Mesenchymal stem cell (in vitro differentiated cells and primary cell): ENCODE measurements at regions not wholly inside any gene's neighbourhood (a gene's known extent, or its start where the extent isn't known, plus 50 kb on each side); places are given as distances from the start of the nearest gene placed in this dataset.
A peak's percentile ranks its signal among the peaks of the same experiment; 100 is the strongest.
"Not testable (repeated sequence)": the region's sequence is repeated elsewhere in the genome, so short reads cannot be mapped to it uniquely, and the experiment has no call there.

Experiments used
- DNase-seq: peaks from one replicate; pipeline ENCODE4 v3.0.0-alpha.2; 2013
- H2AFZ ChIP-seq: one replicate; pipeline ENCODE4 v1.6.1; 2013; ENCODE audit warnings: low read depth, mild to moderate bottlenecking, control low read depth, inconsistent platforms, low read length, moderate library complexity
- H2AK5ac ChIP-seq: 2 replicates; pipeline ENCODE4 v1.6.1; 2013; ENCODE audit warnings: low read length, moderate library complexity, mild to moderate bottlenecking, inconsistent platforms; ENCODE audit not compliant: severe bottlenecking
- H2BK120ac ChIP-seq: one replicate; pipeline ENCODE4 v1.6.1; 2013; ENCODE audit warnings: low read depth, mild to moderate bottlenecking, inconsistent platforms, low read length, moderate library complexity
- H2BK12ac ChIP-seq, 2 experiments: one replicate each; pipeline ENCODE4 v1.6.1; 2013; ENCODE audit warnings: inconsistent platforms in 2 of 2, low read length in 2 of 2, mild to moderate bottlenecking in 2 of 2, moderate library complexity in 2 of 2, control low read depth in 1 of 2
- H2BK15ac ChIP-seq: one replicate; pipeline ENCODE4 v1.6.1; 2013; ENCODE audit warnings: mild to moderate bottlenecking, low read depth, inconsistent platforms; ENCODE audit not compliant: poor library complexity, severe bottlenecking
- H2BK5ac ChIP-seq: 2 replicates; pipeline ENCODE4 v1.6.1; 2013; ENCODE audit warnings: low read depth, mild to moderate bottlenecking, low read length, control low read depth, inconsistent platforms; ENCODE audit not compliant: poor library complexity, severe bottlenecking
- H3K14ac ChIP-seq, 2 experiments: one replicate each; pipeline ENCODE4 v1.6.1; 2013; ENCODE audit warnings: inconsistent platforms in 2 of 2, low read length in 2 of 2, control low read depth in 1 of 2, mild to moderate bottlenecking in 1 of 2, moderate library complexity in 1 of 2
- H3K18ac ChIP-seq, 2 experiments: one replicate each; pipeline ENCODE4 v1.6.1; 2013; ENCODE audit warnings: inconsistent platforms in 2 of 2, low read length in 2 of 2, control low read depth in 1 of 2, low read depth in 1 of 2, mild to moderate bottlenecking in 1 of 2
- H3K23ac ChIP-seq, 2 experiments: one replicate each; pipeline ENCODE4 v1.6.1; 2013; ENCODE audit warnings: inconsistent platforms in 2 of 2, low read length in 2 of 2, mild to moderate bottlenecking in 2 of 2, moderate library complexity in 2 of 2, control low read depth in 1 of 2
- H3K27ac ChIP-seq: 2 replicates; pipeline ENCODE4 v1.5.1; 2013; ENCODE audit warnings: mild to moderate bottlenecking, moderate library complexity, low read length, control low read depth, inconsistent platforms; ENCODE audit not compliant: poor library complexity, severe bottlenecking
- H3K27me3 ChIP-seq, 2 experiments: 2 replicates each; pipeline versions ENCODE4 v1.6.1 to v1.7.0; 2013; ENCODE audit warnings: low read length in 2 of 2, mild to moderate bottlenecking in 2 of 2, moderate library complexity in 2 of 2, control low read depth in 1 of 2, inconsistent platforms in 1 of 2; ENCODE audit not compliant: control insufficient read depth in 1 of 2, insufficient read depth in 1 of 2
- H3K36me3 ChIP-seq, 2 experiments: 2 replicates each; pipeline versions ENCODE4 v1.6.1 to v1.7.0; 2013; ENCODE audit warnings: low read length in 2 of 2, control low read depth in 1 of 2, inconsistent platforms in 1 of 2, low read depth in 1 of 2, mild to moderate bottlenecking in 1 of 2; ENCODE audit not compliant: insufficient read depth in 2 of 2, control insufficient read depth in 1 of 2
- H3K4ac ChIP-seq, 2 experiments: one replicate each; pipeline ENCODE4 v1.6.1; 2013; ENCODE audit warnings: inconsistent platforms in 2 of 2, low read length in 2 of 2, mild to moderate bottlenecking in 2 of 2, moderate library complexity in 2 of 2, control low read depth in 1 of 2, low read depth in 1 of 2
- H3K4me1 ChIP-seq: 2 replicates; pipeline ENCODE4 v1.6.1; 2013; ENCODE audit warnings: low read depth, low read length, control low read depth; ENCODE audit not compliant: control insufficient read depth, insufficient read depth
- H3K4me2 ChIP-seq: 2 replicates; pipeline ENCODE4 v1.6.1; 2013; ENCODE audit warnings: low read length, mild to moderate bottlenecking, inconsistent platforms; ENCODE audit not compliant: poor library complexity, severe bottlenecking
- H3K4me3 ChIP-seq, 2 experiments: 2 replicates each; pipeline versions ENCODE4 v1.5.1 to v1.7.0; 2013; ENCODE audit warnings: low read length in 2 of 2, mild to moderate bottlenecking in 2 of 2, control low read depth in 1 of 2, low read depth in 1 of 2; ENCODE audit not compliant: insufficient read depth in 1 of 2
- H3K79me1 ChIP-seq: replicated peaks from 2 replicates; pipeline ENCODE4 v1.6.1; 2013; ENCODE audit warnings: mild to moderate bottlenecking, control low read depth, low read length, inconsistent platforms; ENCODE audit not compliant: poor library complexity, severe bottlenecking
- H3K9ac ChIP-seq: 2 replicates; pipeline ENCODE4 v1.7.0; 2013; ENCODE audit warnings: mild to moderate bottlenecking, low read length, moderate library complexity
- H3K9me3 ChIP-seq: 2 replicates; pipeline ENCODE4 v1.7.0; 2013; ENCODE audit warnings: mild to moderate bottlenecking, low read length; ENCODE audit not compliant: control insufficient read depth
- H4K8ac ChIP-seq: one replicate; pipeline ENCODE4 v1.6.1; 2013; ENCODE audit warnings: inconsistent platforms, mild to moderate bottlenecking, low read length, moderate library complexity
- H4K91ac ChIP-seq: one replicate; pipeline ENCODE4 v1.6.1; 2013; ENCODE audit warnings: mild to moderate bottlenecking, low read length, inconsistent platforms
- WGBS: methylation state at CpG from one replicate; pipeline ENCODE4 v1.1.7; 2013; ENCODE audit warnings: mixed read lengths; 5-methylcytosine and 5-hydroxymethylcytosine counted together

DNA sequence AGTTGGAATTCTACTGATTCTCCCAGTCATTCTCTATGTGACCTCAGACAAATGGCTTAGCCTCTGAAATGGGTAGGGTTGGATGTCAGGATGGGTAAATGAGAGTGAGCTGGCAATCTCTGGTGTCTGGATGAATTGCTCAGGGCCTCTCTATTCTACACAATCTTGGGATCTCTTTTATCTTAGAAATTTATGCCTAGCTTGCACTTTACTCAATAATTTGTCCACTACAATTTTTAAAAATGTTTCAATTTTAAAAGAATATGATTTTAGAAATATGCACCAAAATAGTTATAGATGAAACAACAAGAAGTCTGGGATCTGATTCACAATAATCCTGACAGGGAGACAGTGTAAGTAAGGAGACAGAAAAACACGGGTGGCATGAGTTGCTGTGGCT lies 134.1 kb downstream of the KLRB1 start:
- H3K27me3 ChIP-seq, H3K27ac ChIP-seq, H3K4me1 ChIP-seq, H2BK5ac ChIP-seq, H2BK120ac ChIP-seq, H3K4ac ChIP-seq, H3K9ac ChIP-seq, H3K4me3 ChIP-seq, H2BK15ac ChIP-seq, H3K14ac ChIP-seq, H4K91ac ChIP-seq, H2AFZ ChIP-seq, H3K79me1 ChIP-seq, H4K8ac ChIP-seq, H2BK12ac ChIP-seq, H2AK5ac ChIP-seq, DNase-seq, H3K9me3 ChIP-seq, H3K23ac ChIP-seq, H3K4me2 ChIP-seq, H3K36me3 ChIP-seq, H3K18ac ChIP-seq: not testable (repeated sequence)
- WGBS, result no CpG with 5 or more reads among the region's 1 CpG

DNA sequence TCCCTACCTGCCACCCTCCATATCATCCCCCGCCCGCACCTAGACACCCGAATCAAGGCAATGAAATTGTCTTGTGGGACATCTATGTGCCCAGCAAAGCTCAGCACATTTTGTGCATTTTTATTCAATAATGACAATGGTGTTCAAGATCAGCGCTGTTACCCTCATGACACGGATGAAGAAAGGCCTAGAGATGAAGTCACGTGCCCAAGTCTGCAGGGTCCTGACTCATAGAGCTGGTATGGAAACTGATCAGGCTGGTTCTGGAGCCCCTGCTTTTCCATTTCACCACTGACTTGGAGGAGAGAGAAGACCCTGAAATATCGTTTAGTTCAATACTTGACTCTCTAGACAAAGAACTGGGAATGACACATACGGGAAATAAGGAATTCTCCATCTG lies 136.2 kb downstream of the KLRB1 start:
- not testable (repeated sequence) for H3K23ac ChIP-seq, H3K18ac ChIP-seq, H2BK15ac ChIP-seq, H4K8ac ChIP-seq, H3K9me3 ChIP-seq, H3K4me3 ChIP-seq, H3K27me3 ChIP-seq, H2BK120ac ChIP-seq, H3K9ac ChIP-seq, H3K36me3 ChIP-seq, H4K91ac ChIP-seq, H3K4me1 ChIP-seq, H3K79me1 ChIP-seq, H2AFZ ChIP-seq, H3K14ac ChIP-seq, H2AK5ac ChIP-seq, H2BK12ac ChIP-seq, H3K4me2 ChIP-seq, H3K4ac ChIP-seq, H2BK5ac ChIP-seq, DNase-seq
- H3K27ac ChIP-seq, result peak overlapping the region; percentile 90
- WGBS, result 90% methylated on average over 8 of the region's 8 CpGs

DNA sequence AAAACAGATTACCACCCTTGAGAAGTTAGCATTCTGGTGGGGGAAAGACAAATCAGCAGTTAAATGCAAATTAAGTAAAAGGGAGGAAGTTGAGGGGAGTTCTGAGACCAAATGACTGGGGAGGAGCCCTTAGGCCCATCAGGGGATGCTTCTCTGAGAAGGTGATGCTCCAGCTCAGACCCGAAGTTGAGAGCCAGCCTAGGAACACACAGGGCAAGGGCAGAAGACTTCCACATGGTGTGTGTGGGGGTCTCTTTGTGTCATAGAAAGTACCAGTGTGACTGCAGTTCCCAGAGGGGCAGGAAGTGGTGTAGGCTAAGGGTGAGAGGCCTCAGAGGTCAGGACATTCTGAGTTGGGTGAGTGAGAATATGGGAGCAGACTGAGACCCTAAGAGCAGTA lies 137.3 kb downstream of the KLRB1 start:
- peak overlapping the region in 1 of 2 experiments; percentile 2 for H3K18ac ChIP-seq
- not testable (repeated sequence) for H2AFZ ChIP-seq, H2BK5ac ChIP-seq, H4K91ac ChIP-seq, H3K27ac ChIP-seq, H3K27me3 ChIP-seq, H3K4me2 ChIP-seq, H3K14ac ChIP-seq, H3K23ac ChIP-seq, H3K36me3 ChIP-seq, DNase-seq, H3K9ac ChIP-seq, H2BK15ac ChIP-seq, H3K4ac ChIP-seq, H2AK5ac ChIP-seq, H3K4me1 ChIP-seq, H3K79me1 ChIP-seq, H4K8ac ChIP-seq, H2BK120ac ChIP-seq, H3K4me3 ChIP-seq, H2BK12ac ChIP-seq, H3K9me3 ChIP-seq
- 100% methylated on average over 1 of the region's 1 CpG for WGBS

DNA sequence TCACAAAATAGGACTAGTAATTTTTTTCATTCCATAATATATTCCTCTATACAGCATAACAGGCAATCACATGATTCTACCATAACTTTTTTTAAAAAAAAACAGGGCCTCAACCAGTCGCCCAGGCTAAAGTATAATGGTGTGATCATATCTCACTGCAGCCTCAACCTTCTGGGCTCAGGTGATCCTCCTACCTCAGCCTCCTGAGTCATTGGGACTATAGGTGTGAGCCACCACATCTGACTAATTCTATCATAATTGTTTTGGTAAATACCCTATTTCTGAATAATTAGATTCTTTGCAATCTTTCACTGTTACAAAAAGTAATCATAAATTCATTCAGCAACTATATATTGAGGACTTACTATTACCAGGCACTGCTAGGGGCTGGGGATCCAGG lies 137.8 kb downstream of the KLRB1 start:
- not testable (repeated sequence) for H2BK15ac ChIP-seq, H2BK5ac ChIP-seq, H3K4ac ChIP-seq, H2AFZ ChIP-seq, H2BK12ac ChIP-seq, H3K9ac ChIP-seq, H3K27ac ChIP-seq, DNase-seq, H3K18ac ChIP-seq, H4K8ac ChIP-seq, H3K9me3 ChIP-seq, H4K91ac ChIP-seq, H2AK5ac ChIP-seq, H3K27me3 ChIP-seq, H3K79me1 ChIP-seq, H3K4me2 ChIP-seq, H3K23ac ChIP-seq, H2BK120ac ChIP-seq, H3K36me3 ChIP-seq, H3K4me1 ChIP-seq, H3K4me3 ChIP-seq, H3K14ac ChIP-seq
- WGBS, result 0% methylated on average over 1 of the region's 1 CpG
